Endothelial cell of umbilical vein (primary cell): ENCODE measurements at regions not wholly inside any gene's neighbourhood (a gene's known extent, or its start where the extent isn't known, plus 50 kb on each side); places are given as distances from the start of the nearest gene placed in this dataset.

Experiments
- BruUV-seq: library from RNA; stranded (reverse); fragments of 400-500 nt; replicated peaks from 2 replicates; lab custom pipeline; 2021; lab: Mats Ljungman, UMichigan
- CTCF ChIA-PET: fragments of 300-600, 350-600 bp; sonication (Branson Sonifier 250); formaldehyde crosslinking; loops from one replicate; lab custom pipeline; 2021; ENCODE audit warnings: antibody characterized with exemption, inconsistent platforms; lab: Charles Lee
- POLR2A ChIA-PET: fragments of 300-600, 350-600 bp; sonication (Branson Sonifier 250); formaldehyde crosslinking; loops from one replicate; lab custom pipeline; 2021; ENCODE audit warnings: antibody characterized with exemption, inconsistent platforms; lab: Charles Lee
- DNase-seq: peaks from one replicate; pipeline ENCODE4 v3.0.0-alpha.2; 2011; ENCODE audit warnings: low read depth, low spot score
- FAIRE-seq: peaks from 2 replicates; lab custom pipeline; 2011; peaks lifted over from hg19 to GRCh38; lab: Jason Lieb, UNC
- H2AFZ ChIP-seq: 2 replicates; pipeline ENCODE4 v1.6.0; 2012; ENCODE audit warnings: low read depth, low read length, control low read depth, inconsistent platforms
- H3K27ac ChIP-seq: 2 replicates; pipeline ENCODE4 v1.5.1; 2011; ENCODE audit warnings: low read depth, mild to moderate bottlenecking, control low read depth, low read length, moderate library complexity; ENCODE audit not compliant: insufficient read depth
- H3K27me3 ChIP-seq, 2 experiments: 2 replicates each; pipeline versions ENCODE4 v1.6.0 to v1.6.1; 2011; ENCODE audit warnings: low read length in 2 of 2, mixed read lengths in 1 of 2; ENCODE audit not compliant: control insufficient read depth in 2 of 2, insufficient read depth in 2 of 2
- H3K36me3 ChIP-seq, 2 experiments: 2 replicates in 1 of 2; 3 replicates in 1 of 2; pipeline ENCODE4 v1.5.1; 2011; ENCODE audit warnings: low read length in 2 of 2, mild to moderate bottlenecking in 1 of 2, moderate library complexity in 1 of 2; ENCODE audit not compliant: control insufficient read depth in 2 of 2, insufficient read depth in 2 of 2; ENCODE audit errors: extremely low read depth in 1 of 2
- H3K4me1 ChIP-seq: 3 replicates; pipeline ENCODE4 v1.5.1; 2011; ENCODE audit warnings: mild to moderate bottlenecking, low read length; ENCODE audit not compliant: control insufficient read depth, insufficient read depth; ENCODE audit errors: extremely low read depth
- H3K4me2 ChIP-seq: 2 replicates; pipeline ENCODE4 v1.6.1; 2011; ENCODE audit warnings: low read length, control low read depth, mixed read lengths; ENCODE audit not compliant: insufficient read depth
- H3K4me3 ChIP-seq, 3 experiments: fragments of 200-600 bp in 1 of 3; sonication (generic), shearing (Covaris generic) in 1 of 3; replicated peaks in 1 of 3; 2 replicates each; pipeline ENCODE4 v1.5.1; 2011 to 2016; ENCODE audit warnings: control low read depth in 3 of 3, low read length in 3 of 3, mild to moderate bottlenecking in 2 of 3, inconsistent platforms in 1 of 3, low read depth in 1 of 3, moderate library complexity in 1 of 3; ENCODE audit not compliant: insufficient read depth in 1 of 3
- H3K79me2 ChIP-seq: 2 replicates; pipeline ENCODE4 v1.6.0; 2012; ENCODE audit warnings: low read length, inconsistent platforms; ENCODE audit not compliant: control insufficient read depth, insufficient read depth
- H3K9ac ChIP-seq: replicated peaks from 2 replicates; pipeline ENCODE3; 2011; ENCODE audit warnings: low read length, control low read depth; ENCODE audit not compliant: insufficient read depth; ENCODE audit errors: extremely low read depth
- H3K9me1 ChIP-seq: replicated peaks from 3 replicates; pipeline ENCODE4 v1.6.0; 2011; ENCODE audit warnings: mild to moderate bottlenecking, low read length; ENCODE audit not compliant: control insufficient read depth, insufficient read depth; ENCODE audit errors: extremely low read depth
- H3K9me3 ChIP-seq: replicated peaks from 2 replicates; pipeline ENCODE4 v1.5.1; 2012; ENCODE audit warnings: low read length, inconsistent platforms; ENCODE audit not compliant: control insufficient read depth, insufficient read depth
- H4K20me1 ChIP-seq: replicated peaks from 2 replicates; pipeline ENCODE3; 2011; ENCODE audit warnings: mild to moderate bottlenecking, low read length; ENCODE audit not compliant: control insufficient read depth, insufficient read depth; ENCODE audit errors: extremely low read depth
- CTCF ChIP-seq, 2 donors: IDR thresholded peaks; 1 replicate in 1 of 2; 2 replicates in 1 of 2; pipeline ENCODE4 v1.5.1; 2011; ENCODE audit warnings: low read length in 2 of 2, mild to moderate bottlenecking in 2 of 2, moderate library complexity in 2 of 2, control low read depth in 1 of 2, inconsistent platforms in 1 of 2, low read depth in 1 of 2; ENCODE audit not compliant: insufficient read depth in 1 of 2; ENCODE audit errors: extremely low read depth in 1 of 2
- EZH2 ChIP-seq: IDR thresholded peaks from 2 replicates; pipeline ENCODE4 v1.6.1; 2012; ENCODE audit warnings: borderline replicate concordance, low read depth, mild to moderate bottlenecking, moderate library complexity, low read length, inconsistent platforms; ENCODE audit not compliant: severe bottlenecking
- FOS ChIP-seq: IDR thresholded peaks from 2 replicates; pipeline ENCODE4 v1.6.1; 2011; ENCODE audit warnings: mild to moderate bottlenecking, low read length, moderate library complexity, borderline replicate concordance; ENCODE audit not compliant: insufficient read depth
- GATA2 ChIP-seq: IDR thresholded peaks from 2 replicates; pipeline ENCODE4 v1.7.0; 2011; ENCODE audit warnings: low read depth, mild to moderate bottlenecking, moderate library complexity, mixed read lengths, low read length; ENCODE audit not compliant: insufficient read length, insufficient read depth
- JUN ChIP-seq: IDR thresholded peaks from 2 replicates; pipeline ENCODE4 v1.6.1; 2011; ENCODE audit warnings: borderline replicate concordance, low read depth; ENCODE audit not compliant: insufficient read length, insufficient read depth
- MYC ChIP-seq: IDR thresholded peaks from one replicate; pipeline ENCODE4 v1.6.1; 2011; ENCODE audit warnings: mild to moderate bottlenecking, low read depth, low read length
- POLR2A ChIP-seq: IDR thresholded peaks from 2 replicates; pipeline ENCODE4 v1.6.1; 2012; ENCODE audit warnings: low read depth, mild to moderate bottlenecking, control low read depth, low read length
- POLR2AphosphoS5 ChIP-seq: IDR thresholded peaks from 2 replicates; pipeline ENCODE4 v1.6.1; 2012; ENCODE audit warnings: low read depth, mild to moderate bottlenecking, control low read depth, low read length, moderate library complexity; ENCODE audit not compliant: insufficient read depth
- dilution Hi-C: fragments of 300-500 bp; cut with MboI; formaldehyde crosslinking; loops from one replicate; pipeline ENCODE4 v1.15.0; 2019; ENCODE audit warnings: low sequenced_read_pairs; ENCODE audit not compliant: extremely low pct_ligation_motif_present
- intact Hi-C: fragments of 100-400 bp; cut with micrococcal nuclease; formaldehyde crosslinking; loops from one replicate; pipeline ENCODE4 v1.10.0; 2022
- TF ChIP-seq, protein P1 (sequence below): IDR thresholded peaks from 2 replicates; pipeline ENCODE4 v1.6.1; 2011; ENCODE audit not compliant: insufficient read depth, insufficient read length

- FAIRE-seq (no peak), DNase-seq (no peak)
- CTCF ChIA-PET: interaction anchor here (1.1 kb wide), 1 partner anchor 46 kb away, joined by 3 read pairs; no protein-coding TSS in a partner anchor
- Histone ChIP-seq H3K79me2 (no peaks in the 10 kb centered on the region), H3K4me3 (no peak overlapping the region), H3K9me3 (no peaks in the 10 kb centered on the region), H4K20me1 (no peaks in the 10 kb centered on the region), H2AFZ (no peak overlapping the region), H3K4me2 (no peak overlapping the region), H3K9me1 (no peaks in the 10 kb centered on the region), H3K36me3 (no peaks in the 10 kb centered on the region), H3K27me3 (no peaks in the 10 kb centered on the region), H3K27ac (no peak overlapping the region), H3K9ac (no peak overlapping the region), H3K4me1 (peaks cover 17% of the 10 kb centered on the region)
- POLR2A ChIA-PET: no interaction called here
- dilution Hi-C loops (no loop called here), intact Hi-C loops (no loop called here)
- no peak for TF ChIP-seq POLR2A
- no peak for TF ChIP-seq GATA2
- TF ChIP-seq, protein P1, sequence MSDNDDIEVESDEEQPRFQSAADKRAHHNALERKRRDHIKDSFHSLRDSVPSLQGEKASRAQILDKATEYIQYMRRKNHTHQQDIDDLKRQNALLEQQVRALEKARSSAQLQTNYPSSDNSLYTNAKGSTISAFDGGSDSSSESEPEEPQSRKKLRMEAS: no peak
- no peak for TF ChIP-seq FOS
- TF ChIP-seq JUN: no peak
- TF ChIP-seq CTCF (IDR thresholded peaks at IDR 0.05; ENCODE audit: extremely low read depth in 1 of 2, insufficient read depth in 1 of 2, low read depth in 1 of 2, low read length in 2 of 2): no peak
- TF ChIP-seq POLR2AphosphoS5: no peak
- TF ChIP-seq EZH2: no peak
- no peak for TF ChIP-seq MYC
- no TSS peak for BruUV-seq
Observed at GRCh38 chr2:71876542-71877451, 270.9 kb downstream of the CYP26B1 start.
